Fibroblast of mammary gland (primary cell): ENCODE measurements at regions not wholly inside any gene's neighbourhood (a gene's known extent, or its start where the extent isn't known, plus 50 kb on each side); places are given as distances from the start of the nearest gene placed in this dataset.

Experiments
- DNase-seq: peaks from one replicate; pipeline ENCODE4 v3.0.0-alpha.2; 2010; ENCODE audit warnings: low read depth
- H3K4me3 ChIP-seq: 2 replicates; pipeline ENCODE4 v1.5.1; 2011; ENCODE audit warnings: low read depth, mild to moderate bottlenecking, low read length, moderate library complexity; ENCODE audit not compliant: control insufficient read depth
- CTCF ChIP-seq: conservative IDR thresholded peaks from 2 replicates; pipeline ENCODE4 v1.5.1; 2011; ENCODE audit warnings: low read depth, low read length, inconsistent platforms; ENCODE audit not compliant: control insufficient read depth, insufficient read depth

GRCh38 chr6:105902401-105903031 is 183.6 kb upstream of the PRDM1 start:
- TF ChIP-seq CTCF, result no peak
- peak; percentile 86 for DNase-seq
- H3K4me3 ChIP-seq, result no peak overlapping the region

- no peak for TF ChIP-seq CTCF
- H3K4me3 ChIP-seq, result no peak overlapping the region
- DNase-seq, result no peak
Observed at GRCh38 chr6:105901583-105901982, 184.6 kb upstream of the PRDM1 start.

GRCh38 chr6:105900125-105900937 is 185.8 kb upstream of the PRDM1 start:
- no peak overlapping the region for H3K4me3 ChIP-seq
- no peak for TF ChIP-seq CTCF
- peak; percentile 87 for DNase-seq

- no peak for TF ChIP-seq CTCF
- peak; percentile 97 for DNase-seq
- no peak overlapping the region for H3K4me3 ChIP-seq
Observed at GRCh38 chr6:105898286-105898685, 187.8 kb upstream of the PRDM1 start.

GRCh38 chr6:105897131-105897530 is 189.0 kb upstream of the PRDM1 start:
- TF ChIP-seq CTCF, result no peak
- H3K4me3 ChIP-seq, result no peak overlapping the region
- peak; percentile 47 for DNase-seq

GRCh38 chr6:105896821-105897095 is 189.4 kb upstream of the PRDM1 start:
- DNase-seq, result no peak
- no peak for TF ChIP-seq CTCF
- no peak overlapping the region for H3K4me3 ChIP-seq
